ENCODE measurements at regions not wholly inside any gene's neighbourhood (a gene's known extent, or its start where the extent isn't known, plus 50 kb on each side); places are given as distances from the start of the nearest gene placed in this dataset.

GRCh38 chr13:107375701-107376340 is 807.9 kb upstream of the ARGLU1 start:
- TF ChIP-seq, protein P1, sequence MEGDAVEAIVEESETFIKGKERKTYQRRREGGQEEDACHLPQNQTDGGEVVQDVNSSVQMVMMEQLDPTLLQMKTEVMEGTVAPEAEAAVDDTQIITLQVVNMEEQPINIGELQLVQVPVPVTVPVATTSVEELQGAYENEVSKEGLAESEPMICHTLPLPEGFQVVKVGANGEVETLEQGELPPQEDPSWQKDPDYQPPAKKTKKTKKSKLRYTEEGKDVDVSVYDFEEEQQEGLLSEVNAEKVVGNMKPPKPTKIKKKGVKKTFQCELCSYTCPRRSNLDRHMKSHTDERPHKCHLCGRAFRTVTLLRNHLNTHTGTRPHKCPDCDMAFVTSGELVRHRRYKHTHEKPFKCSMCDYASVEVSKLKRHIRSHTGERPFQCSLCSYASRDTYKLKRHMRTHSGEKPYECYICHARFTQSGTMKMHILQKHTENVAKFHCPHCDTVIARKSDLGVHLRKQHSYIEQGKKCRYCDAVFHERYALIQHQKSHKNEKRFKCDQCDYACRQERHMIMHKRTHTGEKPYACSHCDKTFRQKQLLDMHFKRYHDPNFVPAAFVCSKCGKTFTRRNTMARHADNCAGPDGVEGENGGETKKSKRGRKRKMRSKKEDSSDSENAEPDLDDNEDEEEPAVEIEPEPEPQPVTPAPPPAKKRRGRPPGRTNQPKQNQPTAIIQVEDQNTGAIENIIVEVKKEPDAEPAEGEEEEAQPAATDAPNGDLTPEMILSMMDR (IDR thresholded peaks at IDR 0.05), result no peak
- no peak for TF ChIP-seq POLR2AphosphoS5 (IDR thresholded peaks at IDR 0.05)
- TF ChIP-seq EP300 (IDR thresholded peaks at IDR 0.05), result no peak
